Neural progenitor cell (in vitro differentiated cells): ENCODE measurements at regions not wholly inside any gene's neighbourhood (a gene's known extent, or its start where the extent isn't known, plus 50 kb on each side); places are given as distances from the start of the nearest gene placed in this dataset.

Experiments used
- DNase-seq: peaks from one replicate; pipeline ENCODE4 v3.0.0-alpha.2; 2016; ENCODE audit warnings: low spot score
- H2AFZ ChIP-seq: fragments of 200-600 bp; sonication (generic); replicated peaks from 2 replicates; pipeline ENCODE4 v1.6.1; 2016; ENCODE audit warnings: antibody characterized with exemption
- H3F3A ChIP-seq: fragments of 200-600 bp; sonication (generic); 2 replicates; pipeline ENCODE4 v1.6.1; 2016; ENCODE audit warnings: antibody characterized with exemption, low read depth
- H3K27ac ChIP-seq: fragments of 200-600 bp; sonication (generic); 2 replicates; pipeline ENCODE4 v1.5.1; 2016; ENCODE audit warnings: mild to moderate bottlenecking
- H3K27me3 ChIP-seq: fragments of 200-600 bp; sonication (generic); 2 replicates; pipeline ENCODE4 v1.6.1; 2016; ENCODE audit warnings: mild to moderate bottlenecking, moderate library complexity
- H3K36me3 ChIP-seq: fragments of 200-600 bp; sonication (generic); 2 replicates; pipeline ENCODE4 v1.5.1; 2016
- H3K4me1 ChIP-seq: fragments of 200-600 bp; sonication (generic); 2 replicates; pipeline ENCODE4 v1.6.1; 2016; ENCODE audit warnings: mixed run types
- H3K4me2 ChIP-seq: fragments of 200-600 bp; sonication (generic); 2 replicates; pipeline ENCODE4 v1.6.1; 2016
- H3K4me3 ChIP-seq: fragments of 200-600 bp; sonication (generic); 2 replicates; pipeline ENCODE4 v1.5.1; 2016
- H3K79me2 ChIP-seq: fragments of 200-600 bp; sonication (generic); 2 replicates; pipeline ENCODE4 v1.6.1; 2016; ENCODE audit warnings: low read depth
- H3K9ac ChIP-seq: fragments of 200-600 bp; sonication (generic); 2 replicates; pipeline ENCODE4 v1.6.1; 2016
- H3K9me3 ChIP-seq: fragments of 200-600 bp; sonication (generic); 2 replicates; pipeline ENCODE4 v1.5.1; 2016; ENCODE audit warnings: low read depth
- H4K20me1 ChIP-seq: fragments of 200-600 bp; sonication (generic); 2 replicates; pipeline ENCODE4 v1.6.1; 2016; ENCODE audit warnings: low read depth
- H3K27ac Mint-ChIP-seq: 3 replicates; pipeline ENCODE4 v1.8.0; 2021; ENCODE audit warnings: mixed read lengths
- H3K27me3 Mint-ChIP-seq: 2 replicates; pipeline ENCODE4 v1.8.0; 2022; ENCODE audit warnings: low read depth, mild to moderate bottlenecking, inconsistent platforms, moderate library complexity, mixed read lengths; ENCODE audit not compliant: insufficient read depth
- H3K36me3 Mint-ChIP-seq: 3 replicates; pipeline ENCODE4 v1.8.0; 2021; ENCODE audit warnings: mixed read lengths
- H3K4me1 Mint-ChIP-seq: 3 replicates; pipeline ENCODE4 v1.8.0; 2021; ENCODE audit warnings: mixed read lengths
- H3K4me3 Mint-ChIP-seq: 3 replicates; pipeline ENCODE4 v1.8.0; 2021; ENCODE audit warnings: mild to moderate bottlenecking, moderate library complexity, mixed read lengths
- H3K9me3 Mint-ChIP-seq: 3 replicates; pipeline ENCODE4 v1.8.0; 2020; ENCODE audit warnings: mixed read lengths
- CTCF ChIP-seq: fragments of 200-600 bp; sonication (generic); IDR thresholded peaks from 2 replicates; pipeline ENCODE4 v1.5.1; 2017; ENCODE audit warnings: antibody characterized with exemption, mild to moderate bottlenecking
- EZH2 ChIP-seq: fragments of 200-600 bp; sonication (generic); IDR thresholded peaks from 2 replicates; pipeline ENCODE4 v1.6.1; 2017; ENCODE audit warnings: antibody characterized with exemption, mild to moderate bottlenecking, moderate library complexity
- EZH2phosphoT487 ChIP-seq: fragments of 200-600 bp; sonication (generic); IDR thresholded peaks from 2 replicates; pipeline ENCODE4 v1.6.1; 2017; ENCODE audit warnings: antibody characterized with exemption

GRCh38 chr19:27705896-27706295 lies 1507.1 kb downstream of the UQCRFS1 start:
- DNase-seq = no peak
- TF ChIP-seq CTCF (no peak), EZH2 (no peak), EZH2phosphoT487 (no peak)
- Histone ChIP-seq H3K27ac (no peak overlapping the region), H4K20me1 (no peaks in the 10 kb centered on the region), H3K9me3 (peaks cover 26% of the 10 kb centered on the region), H3F3A (no peaks in the 10 kb centered on the region), H3K27me3 (no peaks in the 10 kb centered on the region), H3K4me2 (no peak overlapping the region), H3K79me2 (no peaks in the 10 kb centered on the region), H3K4me3 (no peak overlapping the region), H3K36me3 (no peaks in the 10 kb centered on the region), H3K4me1 (no peaks in the 10 kb centered on the region), H3K9ac (no peak overlapping the region), H2AFZ (no peak overlapping the region)
- H3K36me3 Mint-ChIP-seq = no peaks in the 10 kb centered on the region
- peaks cover 22% of the 10 kb centered on the region for H3K9me3 Mint-ChIP-seq
- no peaks in the 10 kb centered on the region for H3K27me3 Mint-ChIP-seq
- H3K27ac Mint-ChIP-seq = no peak overlapping the region
- H3K4me1 Mint-ChIP-seq = no peaks in the 10 kb centered on the region
- no peak overlapping the region for H3K4me3 Mint-ChIP-seq

- TF ChIP-seq EZH2 = no peak
- TF ChIP-seq CTCF = no peak
- no peak for TF ChIP-seq EZH2phosphoT487
- no peaks in the 10 kb centered on the region for H3K27me3 Mint-ChIP-seq
- H3K4me3 Mint-ChIP-seq = no peak overlapping the region
- no peaks in the 10 kb centered on the region for H3K36me3 ChIP-seq
- H2AFZ ChIP-seq = no peak overlapping the region
- no peaks in the 10 kb centered on the region for H3K9me3 ChIP-seq
- no peak overlapping the region for H3K9ac ChIP-seq
- no peaks in the 10 kb centered on the region for H3K79me2 ChIP-seq
- H3K27me3 ChIP-seq = no peaks in the 10 kb centered on the region
- no peak overlapping the region for H3K27ac ChIP-seq
- no peak overlapping the region for H3K4me3 ChIP-seq
- no peaks in the 10 kb centered on the region for H3F3A ChIP-seq
- H3K9me3 Mint-ChIP-seq = peaks cover 73% of the 10 kb centered on the region
- H3K36me3 Mint-ChIP-seq = no peaks in the 10 kb centered on the region
- no peaks in the 10 kb centered on the region for H4K20me1 ChIP-seq
- H3K4me2 ChIP-seq = no peak overlapping the region
- no peaks in the 10 kb centered on the region for H3K4me1 ChIP-seq
- DNase-seq = no peak
- H3K27ac Mint-ChIP-seq = no peak overlapping the region
- H3K4me1 Mint-ChIP-seq = no peaks in the 10 kb centered on the region
Observed at GRCh38 chr19:27694361-27695055, 1518.4 kb downstream of the UQCRFS1 start.

- Histone ChIP-seq H3K4me1 (no peaks in the 10 kb centered on the region), H3F3A (no peaks in the 10 kb centered on the region), H3K9ac (no peak overlapping the region), H3K4me2 (no peak overlapping the region), H4K20me1 (no peaks in the 10 kb centered on the region), H3K79me2 (no peaks in the 10 kb centered on the region), H3K9me3 (peaks cover 12% of the 10 kb centered on the region), H3K4me3 (no peak overlapping the region), H3K27ac (no peak overlapping the region), H3K36me3 (no peaks in the 10 kb centered on the region), H3K27me3 (no peaks in the 10 kb centered on the region), H2AFZ (no peak overlapping the region)
- no peaks in the 10 kb centered on the region for H3K27me3 Mint-ChIP-seq
- DNase-seq = no peak
- no peak overlapping the region for H3K27ac Mint-ChIP-seq
- H3K4me1 Mint-ChIP-seq = no peaks in the 10 kb centered on the region
- H3K36me3 Mint-ChIP-seq = no peaks in the 10 kb centered on the region
- H3K4me3 Mint-ChIP-seq = no peak overlapping the region
- H3K9me3 Mint-ChIP-seq = peaks cover 50% of the 10 kb centered on the region
- no peak for TF ChIP-seq EZH2phosphoT487
- TF ChIP-seq EZH2 = no peak
- TF ChIP-seq CTCF = no peak
Observed at GRCh38 chr19:27691991-27692390, 1521.0 kb downstream of the UQCRFS1 start.
